ENCODE measurements at regions not wholly inside any gene's neighbourhood (a gene's known extent, or its start where the extent isn't known, plus 50 kb on each side); places are given as distances from the start of the nearest gene placed in this dataset.

- no peak for TF ChIP-seq CTCF (IDR thresholded peaks at IDR 0.05)
- ATAC-seq (ENCODE audit: poor library complexity) = no peak
- H3K4me3 ChIP-seq (ENCODE audit: low read length) = no peak overlapping the region
- H3K36me3 Mint-ChIP-seq (ENCODE audit: low read depth) = no peaks in the 10 kb centered on the region
- no peaks in the 10 kb centered on the region for H3K4me1 ChIP-seq (ENCODE audit: insufficient read depth, low read length)
- H3K36me3 ChIP-seq (ENCODE audit: insufficient read depth, low read length) = no peaks in the 10 kb centered on the region
- POLR2A ChIA-PET = no interaction called here
- H3K9me3 ChIP-seq (ENCODE audit: control insufficient read depth in 1 of 2, insufficient read depth in 1 of 2, low read length in 2 of 2) = no peaks in the 10 kb centered on the region
- intact Hi-C loops (cut with DNase I, micrococcal nuclease) = no loop called here
- no peaks in the 10 kb centered on the region for H3K4me1 Mint-ChIP-seq (ENCODE audit: low read depth)
- H3K9me3 Mint-ChIP-seq = peaks cover 6% of the 10 kb centered on the region
- no peak overlapping the region for H3K27ac Mint-ChIP-seq
- DNase-seq = no peak
- H3K27me3 Mint-ChIP-seq = no peaks in the 10 kb centered on the region
- H3K27ac ChIP-seq (ENCODE audit: low read depth in 1 of 2, low read length in 2 of 2) = no peak overlapping the region
- no peak overlapping the region for H3K4me3 Mint-ChIP-seq
- CTCF ChIA-PET = no interaction called here
- no peaks in the 10 kb centered on the region for H3K27me3 ChIP-seq (ENCODE audit: control insufficient read depth in 1 of 2, insufficient read depth in 2 of 2, low read length in 2 of 2)
These were observed 152.6 kb upstream of the SYT1 start for GRCh38 chr12:78711954-78712353.

- H3K36me3 Mint-ChIP-seq (ENCODE audit: low read depth) = no peaks in the 10 kb centered on the region
- no peak overlapping the region for H3K4me3 Mint-ChIP-seq
- no peak overlapping the region for H3K27ac ChIP-seq (ENCODE audit: low read depth in 1 of 2, low read length in 2 of 2)
- no peaks in the 10 kb centered on the region for H3K36me3 ChIP-seq (ENCODE audit: insufficient read depth, low read length)
- H3K9me3 ChIP-seq (ENCODE audit: control insufficient read depth in 1 of 2, insufficient read depth in 1 of 2, low read length in 2 of 2) = no peaks in the 10 kb centered on the region
- H3K27me3 Mint-ChIP-seq = no peaks in the 10 kb centered on the region
- no peaks in the 10 kb centered on the region for H3K27me3 ChIP-seq (ENCODE audit: control insufficient read depth in 1 of 2, insufficient read depth in 2 of 2, low read length in 2 of 2)
- intact Hi-C loops (cut with DNase I, micrococcal nuclease) = no loop called here
- ATAC-seq (ENCODE audit: poor library complexity) (no peak), DNase-seq (no peak)
- H3K27ac Mint-ChIP-seq = no peak overlapping the region
- ChIA-PET POLR2A (no interaction called here), CTCF (no interaction called here)
- peaks cover 6% of the 10 kb centered on the region for H3K9me3 Mint-ChIP-seq
- H3K4me1 Mint-ChIP-seq (ENCODE audit: low read depth) = no peaks in the 10 kb centered on the region
- no peak overlapping the region for H3K4me3 ChIP-seq (ENCODE audit: low read length)
- TF ChIP-seq CTCF (IDR thresholded peaks at IDR 0.05) = no peak
- no peaks in the 10 kb centered on the region for H3K4me1 ChIP-seq (ENCODE audit: insufficient read depth, low read length)
These were observed 151.6 kb upstream of the SYT1 start for GRCh38 chr12:78712834-78713481.

GRCh38 chr12:78719721-78720120 is 144.9 kb upstream of the SYT1 start:
- no peaks in the 10 kb centered on the region for H3K4me1 Mint-ChIP-seq (ENCODE audit: low read depth)
- Histone ChIP-seq H3K27ac (ENCODE audit: low read depth in 1 of 2, low read length in 2 of 2) (no peak overlapping the region), H3K36me3 (ENCODE audit: insufficient read depth, low read length) (no peaks in the 10 kb centered on the region), H3K27me3 (ENCODE audit: control insufficient read depth in 1 of 2, insufficient read depth in 2 of 2, low read length in 2 of 2) (no peaks in the 10 kb centered on the region), H3K9me3 (ENCODE audit: control insufficient read depth in 1 of 2, insufficient read depth in 1 of 2, low read length in 2 of 2) (peaks cover 0 to 5% of the 10 kb centered on the region in 2 experiments), H3K4me1 (ENCODE audit: insufficient read depth, low read length) (no peaks in the 10 kb centered on the region), H3K4me3 (ENCODE audit: low read length) (no peak overlapping the region)
- ATAC-seq (ENCODE audit: poor library complexity) (no peak), DNase-seq (no peak)
- CTCF ChIA-PET = interaction anchor here (0.7 kb wide), 1 partner anchor 186 kb away, joined by 3 read pairs; no protein-coding TSS in a partner anchor
- H3K27ac Mint-ChIP-seq = no peak overlapping the region
- H3K9me3 Mint-ChIP-seq = no peaks in the 10 kb centered on the region
- H3K36me3 Mint-ChIP-seq (ENCODE audit: low read depth) = no peaks in the 10 kb centered on the region
- H3K4me3 Mint-ChIP-seq = no peak overlapping the region
- no peaks in the 10 kb centered on the region for H3K27me3 Mint-ChIP-seq
- POLR2A ChIA-PET = no interaction called here
- intact Hi-C loops (cut with DNase I, micrococcal nuclease) = no loop called here
- no peak for TF ChIP-seq CTCF (IDR thresholded peaks at IDR 0.05)
